ENCODE measurements at regions not wholly inside any gene's neighbourhood (a gene's known extent, or its start where the extent isn't known, plus 50 kb on each side); places are given as distances from the start of the nearest gene placed in this dataset.
"Not testable (repeated sequence)": the region's sequence is repeated elsewhere in the genome, so short reads cannot be mapped to it uniquely, and the experiment has no call there.

- not testable (repeated sequence) for TF ChIP-seq CTCF (IDR thresholded peaks at IDR 0.05; ENCODE audit: insufficient read depth, low read length); POLR2AphosphoS5 (IDR thresholded peaks at IDR 0.05; ENCODE audit: low read depth); GABPA (IDR thresholded peaks at IDR 0.05; ENCODE audit: low read depth)
- TF ChIP-seq, protein P1, sequence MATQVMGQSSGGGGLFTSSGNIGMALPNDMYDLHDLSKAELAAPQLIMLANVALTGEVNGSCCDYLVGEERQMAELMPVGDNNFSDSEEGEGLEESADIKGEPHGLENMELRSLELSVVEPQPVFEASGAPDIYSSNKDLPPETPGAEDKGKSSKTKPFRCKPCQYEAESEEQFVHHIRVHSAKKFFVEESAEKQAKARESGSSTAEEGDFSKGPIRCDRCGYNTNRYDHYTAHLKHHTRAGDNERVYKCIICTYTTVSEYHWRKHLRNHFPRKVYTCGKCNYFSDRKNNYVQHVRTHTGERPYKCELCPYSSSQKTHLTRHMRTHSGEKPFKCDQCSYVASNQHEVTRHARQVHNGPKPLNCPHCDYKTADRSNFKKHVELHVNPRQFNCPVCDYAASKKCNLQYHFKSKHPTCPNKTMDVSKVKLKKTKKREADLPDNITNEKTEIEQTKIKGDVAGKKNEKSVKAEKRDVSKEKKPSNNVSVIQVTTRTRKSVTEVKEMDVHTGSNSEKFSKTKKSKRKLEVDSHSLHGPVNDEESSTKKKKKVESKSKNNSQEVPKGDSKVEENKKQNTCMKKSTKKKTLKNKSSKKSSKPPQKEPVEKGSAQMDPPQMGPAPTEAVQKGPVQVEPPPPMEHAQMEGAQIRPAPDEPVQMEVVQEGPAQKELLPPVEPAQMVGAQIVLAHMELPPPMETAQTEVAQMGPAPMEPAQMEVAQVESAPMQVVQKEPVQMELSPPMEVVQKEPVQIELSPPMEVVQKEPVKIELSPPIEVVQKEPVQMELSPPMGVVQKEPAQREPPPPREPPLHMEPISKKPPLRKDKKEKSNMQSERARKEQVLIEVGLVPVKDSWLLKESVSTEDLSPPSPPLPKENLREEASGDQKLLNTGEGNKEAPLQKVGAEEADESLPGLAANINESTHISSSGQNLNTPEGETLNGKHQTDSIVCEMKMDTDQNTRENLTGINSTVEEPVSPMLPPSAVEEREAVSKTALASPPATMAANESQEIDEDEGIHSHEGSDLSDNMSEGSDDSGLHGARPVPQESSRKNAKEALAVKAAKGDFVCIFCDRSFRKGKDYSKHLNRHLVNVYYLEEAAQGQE (IDR thresholded peaks at IDR 0.05; ENCODE audit: insufficient replicate concordance, low read depth), result not testable (repeated sequence)
Observed at GRCh38 chr5:108444130-108444529, 62.2 kb upstream of the FBXL17 start.

Measured in HL-60 (cell line).